ENCODE measurements at regions not wholly inside any gene's neighbourhood (a gene's known extent, or its start where the extent isn't known, plus 50 kb on each side); places are given as distances from the start of the nearest gene placed in this dataset.

GRCh38 chr5:158264264-158264663, 405.3 kb upstream of the CLINT1 start:
- Histone ChIP-seq H3K4me1 (ENCODE audit: control insufficient read depth in 1 of 2, insufficient read depth in 2 of 2, low read length in 2 of 2) (no peaks in the 10 kb centered on the region), H2AFZ (ENCODE audit: insufficient read depth, low read depth, low read length, poor library complexity, severe bottlenecking) (no peak overlapping the region), H3K4me2 (replicated peaks; ENCODE audit: extremely low read depth, low read length, poor library complexity, severe bottlenecking) (no peak overlapping the region), H4K20me1 (ENCODE audit: insufficient read depth, low read length) (no peaks in the 10 kb centered on the region), H3K79me2 (ENCODE audit: insufficient read depth, low read length) (no peaks in the 10 kb centered on the region), H3K36me3 (replicated peaks in 1 of 2; ENCODE audit: control insufficient read depth in 1 of 2, insufficient read depth in 2 of 2, low read length in 2 of 2) (no peaks in the 10 kb centered on the region), H3K4me3 (replicated peaks in 1 of 3; ENCODE audit: low read depth in 2 of 3, low read length in 3 of 3) (no peak overlapping the region), H3K9ac (ENCODE audit: insufficient read depth, low read length, poor library complexity, severe bottlenecking) (no peak overlapping the region), H3K9me3 (replicated peaks in 1 of 2; ENCODE audit: control insufficient read depth in 1 of 2, insufficient read depth in 1 of 2, low read length in 2 of 2) (peaks cover 0 to 2% of the 10 kb centered on the region in 2 donors), H3K27ac (ENCODE audit: low read depth in 1 of 2, low read length in 2 of 2) (no peak overlapping the region), H3K27me3 (ENCODE audit: control insufficient read depth in 2 of 2, insufficient read depth in 2 of 2, low read length in 2 of 2) (no peaks in the 10 kb centered on the region)
- peaks cover 4% of the 10 kb centered on the region for H3K4me1 Mint-ChIP-seq
- no peaks in the 10 kb centered on the region for H3K36me3 Mint-ChIP-seq
- TF ChIP-seq CTCF (IDR thresholded peaks at IDR 0.05) = no peak
- peaks cover 0 to 8% (median 2%) of the 10 kb centered on the region in 7 donors for H3K9me3 Mint-ChIP-seq
- peaks cover 0 to 3% (median 0%) of the 10 kb centered on the region in 3 donors for H3K27me3 Mint-ChIP-seq (ENCODE audit: low read depth in 3 of 3)
- DNase-seq = no peak
- H3K4me3 Mint-ChIP-seq = no peak overlapping the region
- no CpG with 5 or more reads among the region's 2 CpGs for WGBS (ENCODE audit: insufficient coverage)
- no peak overlapping the region for H3K27ac Mint-ChIP-seq
- intact Hi-C loops (cut with micrococcal nuclease) = no loop called here

- intact Hi-C loops (cut with micrococcal nuclease) = no loop called here
These were observed 402.9 kb upstream of the CLINT1 start for GRCh38 chr5:158261674-158262367.

More at GRCh38 chr5:158261674-158262367, 402.9 kb upstream of the CLINT1 start:
- no peaks in the 10 kb centered on the region for H3K27me3 ChIP-seq (ENCODE audit: control insufficient read depth in 2 of 2, insufficient read depth in 2 of 2, low read length in 2 of 2)
- 92% methylated on average over 2 of the region's 3 CpGs for WGBS (ENCODE audit: insufficient coverage)
- Mint-ChIP-seq H3K4me3 (no peak overlapping the region), H3K27ac (no peak overlapping the region), H3K4me1 (peaks cover 4% of the 10 kb centered on the region), H3K27me3 (ENCODE audit: low read depth in 3 of 3) (peaks cover 0 to 3% (median 0%) of the 10 kb centered on the region in 3 donors), H3K36me3 (no peaks in the 10 kb centered on the region), H3K9me3 (peaks cover 0 to 3% (median 0%) of the 10 kb centered on the region in 7 donors)
- no peak overlapping the region for H3K9ac ChIP-seq (ENCODE audit: insufficient read depth, low read length, poor library complexity, severe bottlenecking)
- H3K9me3 ChIP-seq (replicated peaks in 1 of 2; ENCODE audit: control insufficient read depth in 1 of 2, insufficient read depth in 1 of 2, low read length in 2 of 2) = no peaks in the 10 kb centered on the region
- no peak for TF ChIP-seq CTCF (IDR thresholded peaks at IDR 0.05)
- H3K79me2 ChIP-seq (ENCODE audit: insufficient read depth, low read length) = no peaks in the 10 kb centered on the region
- no peak overlapping the region for H3K4me2 ChIP-seq (replicated peaks; ENCODE audit: extremely low read depth, low read length, poor library complexity, severe bottlenecking)
- no peak overlapping the region for H3K27ac ChIP-seq (ENCODE audit: low read depth in 1 of 2, low read length in 2 of 2)
- no peaks in the 10 kb centered on the region for H3K4me1 ChIP-seq (ENCODE audit: control insufficient read depth in 1 of 2, insufficient read depth in 2 of 2, low read length in 2 of 2)
- H4K20me1 ChIP-seq (ENCODE audit: insufficient read depth, low read length) = no peaks in the 10 kb centered on the region
- DNase-seq = no peak
- H3K4me3 ChIP-seq (replicated peaks in 1 of 3; ENCODE audit: low read depth in 2 of 3, low read length in 3 of 3) = no peak overlapping the region
- no peak overlapping the region for H2AFZ ChIP-seq (ENCODE audit: insufficient read depth, low read depth, low read length, poor library complexity, severe bottlenecking)
- no peaks in the 10 kb centered on the region for H3K36me3 ChIP-seq (replicated peaks in 1 of 2; ENCODE audit: control insufficient read depth in 1 of 2, insufficient read depth in 2 of 2, low read length in 2 of 2)
